Small intestine (tissue), 7 donors: ENCODE measurements at regions not wholly inside any gene's neighbourhood (a gene's known extent, or its start where the extent isn't known, plus 50 kb on each side); places are given as distances from the start of the nearest gene placed in this dataset.
"Not testable (repeated sequence)": the region's sequence is repeated elsewhere in the genome, so short reads cannot be mapped to it uniquely, and the experiment has no call there.

Experiments
- DNase-seq, 2 donors: peaks; one replicate each; pipeline versions ENCODE4 v3.0.0 to v3.0.0-alpha.2; 2013
- FAIRE-seq: peaks from 2 replicates; lab custom pipeline; 2012; peaks lifted over from hg19 to GRCh38; lab: Jason Lieb, UNC
- H3K27ac ChIP-seq, 3 donors: one replicate each; pipeline ENCODE4 v1.5.1; 2013; ENCODE audit warnings: low read length in 2 of 3, mild to moderate bottlenecking in 2 of 3, control low read depth in 1 of 3, inconsistent platforms in 1 of 3, low read depth in 1 of 3, moderate library complexity in 1 of 3
- H3K27me3 ChIP-seq, 3 donors: one replicate each; pipeline ENCODE4 v1.6.1; 2013; ENCODE audit warnings: low read length in 3 of 3, inconsistent platforms in 1 of 3; ENCODE audit not compliant: control insufficient read depth in 3 of 3, insufficient read depth in 3 of 3
- H3K36me3 ChIP-seq, 3 donors: one replicate each; pipeline ENCODE4 v1.6.1; 2013; ENCODE audit warnings: low read length in 3 of 3, inconsistent platforms in 1 of 3, low read depth in 1 of 3, mild to moderate bottlenecking in 1 of 3, moderate library complexity in 1 of 3; ENCODE audit not compliant: control insufficient read depth in 3 of 3, insufficient read depth in 2 of 3
- H3K4me1 ChIP-seq, 3 donors: one replicate each; pipeline ENCODE4 v1.6.1; 2013; ENCODE audit warnings: low read length in 2 of 3, inconsistent platforms in 1 of 3, low read depth in 1 of 3, mild to moderate bottlenecking in 1 of 3, moderate library complexity in 1 of 3; ENCODE audit not compliant: control insufficient read depth in 3 of 3, insufficient read depth in 2 of 3
- H3K4me3 ChIP-seq, 3 donors: one replicate each; pipeline ENCODE4 v1.5.1; 2013; ENCODE audit warnings: low read length in 3 of 3, control low read depth in 1 of 3, inconsistent platforms in 1 of 3, low read depth in 1 of 3, mild to moderate bottlenecking in 1 of 3, moderate library complexity in 1 of 3
- H3K9me3 ChIP-seq, 2 donors: one replicate each; pipeline ENCODE4 v1.6.1; 2013; ENCODE audit warnings: low read depth in 1 of 2, low read length in 1 of 2; ENCODE audit not compliant: control insufficient read depth in 2 of 2, insufficient read depth in 1 of 2
- WGBS, 3 donors: extraction: QIAGEN DNeasy Blood & Tissue Kit; methylation state at CpG; one replicate each; pipeline ENCODE4 v1.1.7; 2013; 5-methylcytosine and 5-hydroxymethylcytosine counted together
- donor health status: healthy with polysubstance abuse.
- donor health status: control.
- donor health status: control.
- donor health status: Bipolar disorder and iron deficiency.
- donor health status: healthy.

DNA sequence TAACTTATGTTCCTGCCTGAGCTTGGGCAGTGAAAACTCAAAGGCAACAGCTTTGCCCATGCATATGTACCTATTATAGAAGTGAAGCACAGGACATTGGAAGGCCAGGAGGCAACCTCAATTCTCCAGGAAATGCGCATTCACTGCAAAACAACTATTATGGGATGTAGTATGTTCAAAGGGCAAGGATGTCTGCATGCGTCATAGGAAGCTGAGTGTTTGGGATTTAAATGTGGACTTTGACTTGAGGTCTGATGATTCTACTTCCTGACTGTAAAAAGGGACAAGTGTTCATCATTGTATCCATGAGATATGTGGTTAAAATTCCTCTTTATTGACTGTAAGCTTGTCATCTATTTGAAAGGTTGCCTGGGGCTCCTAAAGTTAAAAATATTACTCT lies 103.3 kb upstream of the TRIM77 start:
- FAIRE-seq, H3K4me3 ChIP-seq, H3K4me1 ChIP-seq, H3K36me3 ChIP-seq, H3K27me3 ChIP-seq: not testable (repeated sequence)
- DNase-seq: peak; percentile 57 to 75
- WGBS, 3 donors: 18 to 53% (median 44%) methylated on average over 2 of the region's 2 CpGs
- Histone ChIP-seq H3K27ac (peak overlapping the region in 1 of 3 donors; percentile 66), H3K9me3 (peaks cover 0 to 14% of the 10 kb centered on the region in 2 donors)

DNA sequence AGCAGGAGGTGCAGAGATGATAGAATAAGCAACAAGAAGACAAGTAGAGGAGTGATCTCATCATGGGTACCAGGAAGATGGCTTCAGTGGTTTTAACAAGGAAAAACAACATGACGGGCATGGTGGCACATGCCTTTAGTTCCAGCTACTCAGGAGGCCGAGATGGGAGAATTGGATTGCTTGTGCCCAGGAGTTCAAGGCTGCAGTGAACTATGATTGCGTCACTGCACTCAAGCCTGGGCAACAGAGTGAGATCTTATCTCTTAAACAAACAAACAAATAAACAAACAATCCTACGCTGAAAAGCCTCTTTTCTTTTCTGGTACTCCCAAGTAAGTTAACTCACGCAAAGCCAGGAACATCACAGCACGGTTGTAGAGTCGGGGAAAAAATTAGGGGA lies 102.6 kb upstream of the TRIM77 start:
- not testable (repeated sequence) for H3K4me1 ChIP-seq, H3K36me3 ChIP-seq, FAIRE-seq, H3K27me3 ChIP-seq, DNase-seq, H3K4me3 ChIP-seq
- H3K27ac ChIP-seq: peak overlapping the region in 1 of 3 donors; percentile 66
- peaks cover 0 to 12% of the 10 kb centered on the region in 2 donors for H3K9me3 ChIP-seq
- 80 to 87% (median 84%) methylated on average over 7 of the region's 7 CpGs for WGBS, 3 donors

DNA sequence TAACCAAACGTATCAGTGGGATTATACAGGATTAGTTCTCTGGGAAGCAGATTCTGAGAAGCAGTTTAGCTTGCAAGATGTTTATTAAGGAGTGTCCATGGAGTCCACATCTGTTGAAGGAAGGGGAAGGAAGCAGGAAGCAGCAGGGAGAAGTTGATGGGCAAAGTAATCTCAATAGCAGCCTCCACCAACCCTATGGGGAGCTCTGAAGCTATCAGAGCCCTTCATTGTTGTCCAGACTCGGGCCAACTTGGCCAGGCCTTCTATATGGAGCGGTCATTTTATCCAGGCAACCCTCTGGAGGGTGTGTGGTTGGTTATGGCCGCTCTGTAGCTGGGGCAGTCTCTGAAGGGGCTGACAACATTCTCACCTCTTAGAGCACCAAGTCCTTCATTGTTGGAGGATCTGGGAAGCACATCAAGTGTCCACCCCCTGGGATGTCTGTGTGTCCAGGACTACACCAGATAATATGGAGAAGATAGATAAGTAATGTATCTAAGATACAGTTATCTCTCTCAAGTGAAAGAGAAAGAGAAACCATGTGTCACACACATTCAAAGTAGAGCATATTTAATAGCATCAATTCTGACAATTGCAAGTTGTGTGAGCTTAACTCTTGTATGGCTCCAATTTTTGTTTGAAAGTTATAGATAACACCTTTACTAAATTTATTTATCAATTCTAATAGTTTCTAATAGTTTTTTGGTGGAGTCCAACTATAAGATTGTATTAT lies 101.7 kb upstream of the TRIM77 start:
- DNase-seq: no peak
- Histone ChIP-seq H3K36me3 (no peaks in the 10 kb centered on the region), H3K4me1 (peaks cover 0 to 4% (median 0%) of the 10 kb centered on the region in 3 donors), H3K27me3 (no peaks in the 10 kb centered on the region), H3K9me3 (peaks cover 0 to 10% of the 10 kb centered on the region in 2 donors), H3K27ac (no peak overlapping the region), H3K4me3 (no peak overlapping the region)
- WGBS, 3 donors: 71 to 88% (median 73%) methylated on average over 4 of the region's 4 CpGs
- FAIRE-seq: no peak

DNA sequence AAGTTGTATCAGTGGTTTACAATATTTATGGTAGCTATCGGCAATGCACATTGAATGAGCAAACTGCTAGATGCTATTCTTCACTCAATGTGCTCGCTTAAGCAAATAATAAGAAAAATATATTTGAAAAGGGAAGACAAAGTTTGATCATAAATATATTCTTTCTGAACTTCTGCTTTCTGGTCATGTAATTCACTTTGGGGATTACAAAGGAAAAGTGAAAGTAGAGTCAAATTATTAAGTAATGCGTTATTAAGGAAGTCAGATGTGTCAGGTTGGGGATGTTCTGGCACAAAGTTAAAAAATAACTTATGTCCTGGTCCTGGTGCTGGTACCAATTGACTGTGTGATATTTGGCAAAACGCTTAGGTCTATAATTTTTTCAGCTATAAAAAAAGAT lies 98.0 kb upstream of the TRIM77 start:
- Histone ChIP-seq H3K36me3 (no peaks in the 10 kb centered on the region), H3K4me1 (peaks cover 0 to 4% (median 0%) of the 10 kb centered on the region in 3 donors), H3K9me3 (peaks cover 0 to 10% of the 10 kb centered on the region in 2 donors), H3K4me3 (no peak overlapping the region), H3K27ac (no peak overlapping the region), H3K27me3 (no peaks in the 10 kb centered on the region)
- WGBS, 3 donors: 41 to 52% (median 47%) methylated on average over 4 of the region's 4 CpGs
- DNase-seq: no peak
- FAIRE-seq: no peak

DNA sequence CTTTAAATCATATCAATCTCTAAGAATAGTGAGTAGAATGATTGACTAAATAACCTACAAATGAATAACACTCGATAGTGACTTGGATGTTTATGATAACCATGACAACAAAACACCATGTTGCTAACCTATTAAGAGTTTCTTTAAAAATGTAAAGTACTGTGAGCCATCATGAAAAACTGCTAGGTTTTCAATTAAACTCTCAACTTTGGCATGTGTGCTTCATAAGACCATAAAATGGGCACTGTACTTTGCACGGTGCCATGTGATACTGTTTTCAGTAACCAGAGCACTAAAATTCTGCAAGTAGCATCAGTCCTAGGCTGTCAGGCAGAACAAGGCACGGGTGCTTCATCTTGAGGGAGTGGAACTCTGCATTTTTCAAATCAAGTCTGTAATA lies 96.2 kb upstream of the TRIM77 start:
- peak overlapping the region in 1 of 3 donors; percentile 30 for H3K27ac ChIP-seq
- FAIRE-seq: no peak
- H3K4me1 ChIP-seq: peaks cover 0 to 4% (median 0%) of the 10 kb centered on the region in 3 donors
- no peaks in the 10 kb centered on the region for H3K27me3 ChIP-seq
- H3K4me3 ChIP-seq: no peak overlapping the region
- 12 to 53% (median 32%) methylated on average over 3 of the region's 3 CpGs for WGBS, 3 donors
- H3K9me3 ChIP-seq: peaks cover 0 to 2% of the 10 kb centered on the region in 2 donors
- DNase-seq: peak in 1 of 2 donors; percentile 66
- no peaks in the 10 kb centered on the region for H3K36me3 ChIP-seq

DNA sequence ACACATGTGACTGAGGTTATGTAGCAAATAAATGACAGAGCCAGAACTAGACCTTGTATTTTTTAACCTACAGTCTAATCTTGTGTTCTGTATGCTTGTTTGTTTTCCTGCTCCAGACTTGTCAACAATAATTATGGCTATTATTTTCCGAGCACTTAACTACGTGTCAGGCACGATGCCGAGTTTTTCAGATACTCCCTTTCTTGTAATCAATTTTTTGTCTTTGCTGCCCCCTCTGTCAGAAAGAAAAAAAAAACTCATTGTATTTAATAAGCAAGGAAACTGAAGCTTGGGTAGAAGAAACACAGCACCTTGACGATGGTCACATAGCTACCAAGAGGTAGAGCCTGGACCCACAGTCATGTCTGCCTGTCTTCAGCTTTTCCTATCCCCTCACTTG lies 95.7 kb upstream of the TRIM77 start:
- not testable (repeated sequence) for H3K9me3 ChIP-seq, H3K36me3 ChIP-seq, H3K4me3 ChIP-seq, FAIRE-seq, H3K27me3 ChIP-seq, H3K4me1 ChIP-seq
- WGBS, 3 donors: 22 to 38% (median 30%) methylated on average over 5 of the region's 5 CpGs
- peak overlapping the region in 1 of 3 donors; percentile 16 for H3K27ac ChIP-seq
- peak in 1 of 2 donors; percentile 38 for DNase-seq

DNA sequence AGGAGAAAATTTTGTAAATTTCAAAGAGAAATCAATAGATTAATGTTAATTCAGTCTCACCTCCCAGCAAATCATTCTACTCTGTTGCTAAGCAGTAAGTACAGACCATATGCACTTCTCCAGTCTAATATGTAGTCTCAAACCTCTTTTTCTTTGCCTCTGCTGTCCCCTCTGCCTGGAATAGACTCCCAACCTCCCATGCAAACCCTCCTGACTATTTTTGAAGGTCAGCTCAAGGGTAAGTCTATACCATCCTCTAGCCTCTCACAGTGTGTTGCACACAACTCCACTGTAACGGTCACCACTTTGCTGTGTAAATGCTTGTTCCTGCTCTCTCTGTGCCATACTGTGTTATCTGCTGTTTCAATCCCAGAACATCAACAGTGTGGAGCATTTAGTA lies 94.5 kb upstream of the TRIM77 start:
- not testable (repeated sequence) for FAIRE-seq, H3K4me3 ChIP-seq, H3K9me3 ChIP-seq, DNase-seq, H3K36me3 ChIP-seq, H3K27me3 ChIP-seq, H3K27ac ChIP-seq, H3K4me1 ChIP-seq
- 84 to 91% (median 85%) methylated on average over 1 of the region's 1 CpG for WGBS, 3 donors

DNA sequence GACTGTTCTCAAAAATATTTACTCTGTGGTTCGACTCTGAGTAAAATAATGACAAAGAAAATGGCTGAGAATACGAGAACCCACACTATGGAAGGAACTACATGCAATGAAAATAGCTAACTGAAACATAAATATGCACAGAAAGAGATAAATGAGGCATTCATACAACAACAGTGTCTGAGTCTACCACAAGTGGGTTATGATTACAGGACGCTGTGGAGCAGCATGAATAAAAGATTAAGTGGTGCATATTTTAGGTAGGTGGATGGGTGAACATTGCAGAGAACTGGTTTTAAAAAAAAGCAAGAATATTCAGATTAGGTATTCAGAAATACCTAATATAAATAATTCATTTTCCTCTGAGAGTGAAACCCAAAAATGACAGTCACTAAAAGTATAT lies 93.9 kb upstream of the TRIM77 start:
- H3K9me3 ChIP-seq, H3K4me3 ChIP-seq, H3K4me1 ChIP-seq, H3K27ac ChIP-seq, DNase-seq, H3K36me3 ChIP-seq, FAIRE-seq, H3K27me3 ChIP-seq: not testable (repeated sequence)
- 63 to 79% (median 71%) methylated on average over 3 of the region's 3 CpGs for WGBS, 3 donors
